CMK (cell line): ENCODE measurements at regions not wholly inside any gene's neighbourhood (a gene's known extent, or its start where the extent isn't known, plus 50 kb on each side); places are given as distances from the start of the nearest gene placed in this dataset.
"Not testable (repeated sequence)": the region's sequence is repeated elsewhere in the genome, so short reads cannot be mapped to it uniquely, and the experiment has no call there.

Source experiments
- DNase-seq: peaks from one replicate; pipeline ENCODE4 v3.0.0-alpha.2; 2010; ENCODE audit warnings: low read depth

- DNase-seq, result peak; percentile 11
Measured at GRCh38 chr6:69487688-69488087, 309.1 kb downstream of the LMBRD1 start.

- no peak for DNase-seq
Measured at GRCh38 chr6:69466979-69467570, 329.7 kb downstream of the LMBRD1 start.

GRCh38 chr6:69465866-69466265 lies 330.9 kb downstream of the LMBRD1 start:
- no peak for DNase-seq

- no peak for DNase-seq
Measured at GRCh38 chr6:69456086-69456485, 340.7 kb downstream of the LMBRD1 start.

- not testable (repeated sequence) for DNase-seq
Measured at GRCh38 chr6:69454619-69455018, 342.2 kb downstream of the LMBRD1 start.

- DNase-seq, result not testable (repeated sequence)
Measured at GRCh38 chr6:69450493-69450892, 346.3 kb downstream of the LMBRD1 start.

GRCh38 chr6:69449887-69450286 lies 346.9 kb downstream of the LMBRD1 start:
- no peak for DNase-seq
